ENCODE measurements at regions not wholly inside any gene's neighbourhood (a gene's known extent, or its start where the extent isn't known, plus 50 kb on each side); places are given as distances from the start of the nearest gene placed in this dataset.

DNA sequence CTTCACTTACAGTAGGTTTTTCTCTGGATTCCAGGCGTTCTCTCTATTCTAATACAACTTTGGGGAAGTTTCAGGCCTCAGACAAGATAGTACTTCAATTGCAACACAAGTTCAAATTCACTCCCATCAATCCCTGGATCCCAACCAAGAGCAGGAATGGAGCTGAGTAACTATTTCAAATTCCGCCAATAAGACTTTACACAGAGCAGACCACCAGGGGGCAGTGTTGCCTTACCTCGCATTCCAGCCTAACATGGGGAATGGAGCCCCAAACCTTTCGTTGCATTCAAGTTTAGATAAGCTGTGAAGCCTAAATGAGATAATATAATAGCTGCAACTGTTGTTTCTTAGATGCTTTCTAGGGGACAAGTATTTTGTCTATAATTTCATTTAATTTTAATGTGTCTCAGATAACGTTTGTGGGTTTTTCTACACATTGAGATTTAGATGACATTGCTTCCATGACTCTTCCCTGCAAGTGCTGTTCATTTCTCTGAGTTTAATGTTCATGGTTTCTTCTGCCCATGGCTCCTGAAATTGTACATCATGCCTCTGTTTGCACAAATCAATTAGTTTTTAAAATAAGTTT lies 186.7 kb downstream of the NSUN3 start:
- intact Hi-C loops (cut with micrococcal nuclease), result loop anchor here (1.0 to 2.0 kb wide), 3 partner anchors 37 to 135 kb away; no protein-coding TSS in a partner anchor
- Histone ChIP-seq H3K9me2 (replicated peaks; ENCODE audit: low read length) (no peaks in the 10 kb centered on the region), H3K9ac (ENCODE audit: low read length) (no peak overlapping the region), H3K4me1 (ENCODE audit: insufficient read depth, low read length) (no peaks in the 10 kb centered on the region), H4K20me1 (ENCODE audit: low read length) (no peaks in the 10 kb centered on the region), H3F3A (ENCODE audit: low read length, unreplicated experiment) (no peaks in the 10 kb centered on the region), H2AFZ (ENCODE audit: low read length) (no peak overlapping the region), H3K9me3 (ENCODE audit: low read length) (no peaks in the 10 kb centered on the region), H3K4me2 (ENCODE audit: low read length) (no peak overlapping the region), H3K27me3 (ENCODE audit: low read length) (peaks cover 37% of the 10 kb centered on the region), H3K79me2 (ENCODE audit: low read length) (no peaks in the 10 kb centered on the region), H3K27ac (ENCODE audit: low read length) (no peak overlapping the region), H3K36me3 (ENCODE audit: low read depth, low read length) (no peaks in the 10 kb centered on the region), H3K4me3 (ENCODE audit: low read length) (no peak overlapping the region)
- no TSS peak for BruUV-seq (replicated peaks)
- DNase-seq (peak; percentile 81), ATAC-seq (peak; percentile 74)
- ChIA-PET CTCF (interaction anchor here (0.6 to 1.5 kb wide), 9 partner anchors 16 to 1688 kb away, joined by 3 to 7 read pairs (median 3); no protein-coding TSS in a partner anchor), POLR2A (ENCODE audit: unreplicated experiment) (no interaction called here)
- no peak for TF ChIP-seq EZH2 (IDR thresholded peaks at IDR 0.05; ENCODE audit: low read length, unreplicated experiment)
- TF ChIP-seq, protein P1, sequence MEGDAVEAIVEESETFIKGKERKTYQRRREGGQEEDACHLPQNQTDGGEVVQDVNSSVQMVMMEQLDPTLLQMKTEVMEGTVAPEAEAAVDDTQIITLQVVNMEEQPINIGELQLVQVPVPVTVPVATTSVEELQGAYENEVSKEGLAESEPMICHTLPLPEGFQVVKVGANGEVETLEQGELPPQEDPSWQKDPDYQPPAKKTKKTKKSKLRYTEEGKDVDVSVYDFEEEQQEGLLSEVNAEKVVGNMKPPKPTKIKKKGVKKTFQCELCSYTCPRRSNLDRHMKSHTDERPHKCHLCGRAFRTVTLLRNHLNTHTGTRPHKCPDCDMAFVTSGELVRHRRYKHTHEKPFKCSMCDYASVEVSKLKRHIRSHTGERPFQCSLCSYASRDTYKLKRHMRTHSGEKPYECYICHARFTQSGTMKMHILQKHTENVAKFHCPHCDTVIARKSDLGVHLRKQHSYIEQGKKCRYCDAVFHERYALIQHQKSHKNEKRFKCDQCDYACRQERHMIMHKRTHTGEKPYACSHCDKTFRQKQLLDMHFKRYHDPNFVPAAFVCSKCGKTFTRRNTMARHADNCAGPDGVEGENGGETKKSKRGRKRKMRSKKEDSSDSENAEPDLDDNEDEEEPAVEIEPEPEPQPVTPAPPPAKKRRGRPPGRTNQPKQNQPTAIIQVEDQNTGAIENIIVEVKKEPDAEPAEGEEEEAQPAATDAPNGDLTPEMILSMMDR (conservative IDR thresholded peaks at IDR 0.05; ENCODE audit: low read depth, low read length), result peak; percentile 95

DNA sequence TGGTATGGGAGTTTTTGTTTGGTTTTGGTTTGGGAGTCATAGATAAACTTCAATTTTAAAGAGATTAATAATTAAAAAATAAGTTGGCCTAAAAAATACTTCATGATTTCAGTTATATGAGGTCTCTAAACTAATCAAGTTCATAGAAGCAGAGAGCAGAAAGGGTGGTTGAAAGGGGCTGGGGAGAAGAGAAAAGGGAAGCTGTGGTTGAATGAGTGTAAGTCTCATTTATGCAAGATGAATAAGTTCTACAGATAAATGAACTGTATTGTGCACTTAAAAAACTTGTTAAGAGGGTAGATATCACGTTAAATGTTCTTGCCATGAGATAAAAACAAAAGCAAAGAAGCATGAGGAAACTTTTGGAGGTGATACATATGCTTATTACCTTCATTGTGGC lies 188.7 kb downstream of the NSUN3 start:
- no TSS peak for BruUV-seq (replicated peaks)
- H3K36me3 ChIP-seq (ENCODE audit: low read depth, low read length), result no peaks in the 10 kb centered on the region
- H3K9ac ChIP-seq (ENCODE audit: low read length), result no peak overlapping the region
- no peak overlapping the region for H3K4me3 ChIP-seq (ENCODE audit: low read length)
- TF ChIP-seq EZH2 (IDR thresholded peaks at IDR 0.05; ENCODE audit: low read length, unreplicated experiment) (no peak), EZH2phosphoT487 (IDR thresholded peaks at IDR 0.05; ENCODE audit: borderline replicate concordance, low read length) (no peak)
- TF ChIP-seq, protein P1 (conservative IDR thresholded peaks at IDR 0.05; ENCODE audit: low read depth, low read length), result no peak
- H3K27ac ChIP-seq (ENCODE audit: low read length), result no peak overlapping the region
- no peaks in the 10 kb centered on the region for H3F3A ChIP-seq (ENCODE audit: low read length, unreplicated experiment)
- no peaks in the 10 kb centered on the region for H3K79me2 ChIP-seq (ENCODE audit: low read length)
- H4K20me1 ChIP-seq (ENCODE audit: low read length), result no peaks in the 10 kb centered on the region
- intact Hi-C loops (cut with micrococcal nuclease), result no loop called here
- no peaks in the 10 kb centered on the region for H3K9me2 ChIP-seq (replicated peaks; ENCODE audit: low read length)
- H3K4me1 ChIP-seq (ENCODE audit: insufficient read depth, low read length), result no peaks in the 10 kb centered on the region
- CTCF ChIA-PET, result no interaction called here
- no peaks in the 10 kb centered on the region for H3K9me3 ChIP-seq (ENCODE audit: low read length)
- no peak overlapping the region for H2AFZ ChIP-seq (ENCODE audit: low read length)
- peaks cover 33% of the 10 kb centered on the region for H3K27me3 ChIP-seq (ENCODE audit: low read length)
- ATAC-seq, result no peak
- DNase-seq, result no peak
- POLR2A ChIA-PET (ENCODE audit: unreplicated experiment), result interaction anchor here (0.6 kb wide), 1 partner anchor 317 kb away, joined by 4 read pairs; no protein-coding TSS in a partner anchor
- no peak overlapping the region for H3K4me2 ChIP-seq (ENCODE audit: low read length)

DNA sequence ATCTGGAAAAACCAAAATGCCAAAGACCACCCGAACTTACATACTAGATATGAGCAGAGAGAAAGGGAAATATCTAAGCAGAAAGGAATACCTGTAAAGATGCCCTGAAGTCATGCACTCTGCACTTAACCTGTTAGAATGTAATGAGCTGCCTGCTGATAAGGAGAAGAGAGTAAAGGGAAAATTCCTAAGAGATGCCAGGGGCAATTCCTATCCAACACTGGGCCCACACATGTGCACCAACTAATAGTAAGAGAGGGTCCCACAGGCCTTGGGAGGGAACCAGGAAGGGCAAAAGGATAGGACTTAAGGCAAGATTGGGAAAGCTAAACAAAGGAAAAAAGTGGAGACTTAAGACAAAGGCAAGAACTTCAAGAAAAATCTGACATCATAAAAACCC lies 189.5 kb downstream of the NSUN3 start:
- Histone ChIP-seq H3K4me2 (ENCODE audit: low read length) (no peak overlapping the region), H3F3A (ENCODE audit: low read length, unreplicated experiment) (no peaks in the 10 kb centered on the region), H3K4me1 (ENCODE audit: insufficient read depth, low read length) (no peaks in the 10 kb centered on the region), H3K36me3 (ENCODE audit: low read depth, low read length) (no peaks in the 10 kb centered on the region), H3K27ac (ENCODE audit: low read length) (no peak overlapping the region), H2AFZ (ENCODE audit: low read length) (no peak overlapping the region), H3K9me3 (ENCODE audit: low read length) (no peaks in the 10 kb centered on the region), H3K79me2 (ENCODE audit: low read length) (no peaks in the 10 kb centered on the region), H4K20me1 (ENCODE audit: low read length) (no peaks in the 10 kb centered on the region), H3K27me3 (ENCODE audit: low read length) (peaks cover 26% of the 10 kb centered on the region; the same call in 1 of the 2 replicates), H3K9me2 (replicated peaks; ENCODE audit: low read length) (no peaks in the 10 kb centered on the region), H3K4me3 (ENCODE audit: low read length) (no peak overlapping the region), H3K9ac (ENCODE audit: low read length) (no peak overlapping the region)
- BruUV-seq (replicated peaks), result no TSS peak
- no peak for DNase-seq
- ATAC-seq, result no peak
- ChIA-PET CTCF (no interaction called here), POLR2A (ENCODE audit: unreplicated experiment) (interaction anchor here (0.6 kb wide), 1 partner anchor 318 kb away, joined by 4 read pairs; no protein-coding TSS in a partner anchor)
- intact Hi-C loops (cut with micrococcal nuclease), result no loop called here
- TF ChIP-seq, protein P1 (conservative IDR thresholded peaks at IDR 0.05; ENCODE audit: low read depth, low read length), result no peak
- TF ChIP-seq EZH2phosphoT487 (IDR thresholded peaks at IDR 0.05; ENCODE audit: borderline replicate concordance, low read length) (no peak), EZH2 (IDR thresholded peaks at IDR 0.05; ENCODE audit: low read length, unreplicated experiment) (no peak)

All from PC-3 (cell line).